GM18951 (cell line): ENCODE measurements at regions not wholly inside any gene's neighbourhood (a gene's known extent, or its start where the extent isn't known, plus 50 kb on each side); places are given as distances from the start of the nearest gene placed in this dataset.

Experiments used
- POLR2A ChIP-seq: IDR thresholded peaks from 4 replicates; pipeline ENCODE4 v1.6.1; 2011; ENCODE audit warnings: mild to moderate bottlenecking; ENCODE audit not compliant: insufficient read length, insufficient read depth; ENCODE audit errors: extremely low read depth
- in situ Hi-C: fragments of 300-500 bp; cut with MboI; formaldehyde crosslinking; loops from one replicate; pipeline ENCODE4 v1.12.0; 2022; ENCODE audit warnings: low sequenced_read_pairs, mixed read lengths, inconsistent platforms; ENCODE audit not compliant: unreplicated experiment

DNA sequence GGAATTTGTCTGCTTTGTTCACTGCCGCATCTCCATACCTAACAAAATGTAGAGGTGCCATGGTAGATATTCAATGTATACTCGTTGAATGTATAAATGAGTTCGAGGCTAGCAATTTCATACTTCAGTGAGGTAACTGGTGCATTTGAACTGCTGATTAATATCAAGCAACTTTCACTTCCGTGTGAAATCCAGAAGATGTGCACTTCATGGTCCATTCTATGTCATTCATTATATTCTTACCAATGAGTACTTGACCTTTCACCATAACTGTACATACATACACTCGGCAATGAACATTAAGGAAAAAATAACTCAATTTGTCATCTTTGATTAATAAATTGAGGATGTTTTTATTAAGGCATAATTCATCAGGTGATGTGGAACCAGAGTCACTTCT is 598.5 kb downstream of the ZNF385D start:
- TF ChIP-seq POLR2A: no peak
- in situ Hi-C loops: no loop called here

DNA sequence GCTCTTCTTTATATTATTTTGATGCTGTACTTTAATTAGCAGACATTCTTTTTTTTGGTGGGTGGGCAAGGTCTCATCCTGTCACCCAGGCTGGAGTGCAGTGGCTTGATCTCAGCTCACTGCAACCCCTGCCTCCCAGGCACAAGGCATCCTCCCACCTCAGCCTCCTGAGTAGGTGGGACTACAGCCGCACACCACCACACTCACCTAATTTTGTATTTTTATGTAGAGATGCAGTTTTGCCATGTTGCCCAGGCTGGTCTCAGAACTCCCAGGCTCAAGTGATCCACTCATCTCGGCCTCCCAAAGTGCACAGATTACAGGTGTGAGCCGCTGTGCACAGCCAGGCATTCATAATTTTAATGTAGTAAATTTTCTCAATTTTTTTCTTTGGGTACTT is 608.1 kb downstream of the ZNF385D start:
- TF ChIP-seq POLR2A: no peak
- in situ Hi-C loops: no loop called here

DNA sequence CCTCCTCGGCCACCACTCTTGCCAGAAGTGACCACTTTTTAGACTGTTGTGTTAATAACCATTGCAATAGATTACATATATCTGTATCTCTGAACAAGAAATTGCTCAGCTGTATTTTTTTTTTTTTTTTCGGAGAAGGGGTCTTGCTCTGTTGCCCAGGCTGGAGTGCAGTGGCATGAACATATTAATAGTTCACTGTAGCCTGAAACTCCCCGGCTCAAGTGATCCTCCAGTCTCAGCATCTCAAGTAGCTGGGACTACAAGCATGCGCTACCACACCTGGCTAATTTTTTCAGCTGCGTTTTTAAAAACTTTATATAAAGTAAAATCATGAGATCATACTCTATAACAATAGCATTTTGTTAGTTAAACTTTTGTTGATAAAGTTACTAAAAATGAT is 609.0 kb downstream of the ZNF385D start:
- in situ Hi-C loops: no loop called here
- no peak for TF ChIP-seq POLR2A

GRCh38 chr3:21140785-21141184 is 610.2 kb downstream of the ZNF385D start:
- in situ Hi-C loops: no loop called here
- TF ChIP-seq POLR2A: no peak

GRCh38 chr3:21138085-21138484 is 612.9 kb downstream of the ZNF385D start:
- no peak for TF ChIP-seq POLR2A
- in situ Hi-C loops: no loop called here

DNA sequence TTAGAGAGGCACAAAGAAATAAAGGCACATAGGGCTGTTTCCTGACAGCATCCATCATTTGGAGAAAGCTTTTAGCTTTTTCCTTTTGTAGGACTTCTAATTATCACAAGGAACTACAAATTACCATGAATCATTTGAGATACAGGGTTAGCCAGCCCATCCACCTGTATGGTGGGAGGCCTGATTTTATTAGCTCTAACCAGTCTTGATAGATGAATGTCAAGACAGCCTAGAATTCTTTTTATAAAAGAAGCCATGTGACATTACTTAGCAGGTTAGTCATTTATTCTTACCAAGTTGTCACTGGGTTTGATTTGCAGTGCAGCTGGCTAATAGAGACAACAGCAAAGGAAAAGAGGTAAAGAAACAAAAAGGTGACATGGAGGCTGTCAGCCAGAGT is 618.1 kb downstream of the ZNF385D start:
- in situ Hi-C loops: no loop called here
- TF ChIP-seq POLR2A: no peak

GRCh38 chr3:21120826-21121225 is 630.2 kb downstream of the ZNF385D start:
- in situ Hi-C loops: no loop called here
- TF ChIP-seq POLR2A: no peak

DNA sequence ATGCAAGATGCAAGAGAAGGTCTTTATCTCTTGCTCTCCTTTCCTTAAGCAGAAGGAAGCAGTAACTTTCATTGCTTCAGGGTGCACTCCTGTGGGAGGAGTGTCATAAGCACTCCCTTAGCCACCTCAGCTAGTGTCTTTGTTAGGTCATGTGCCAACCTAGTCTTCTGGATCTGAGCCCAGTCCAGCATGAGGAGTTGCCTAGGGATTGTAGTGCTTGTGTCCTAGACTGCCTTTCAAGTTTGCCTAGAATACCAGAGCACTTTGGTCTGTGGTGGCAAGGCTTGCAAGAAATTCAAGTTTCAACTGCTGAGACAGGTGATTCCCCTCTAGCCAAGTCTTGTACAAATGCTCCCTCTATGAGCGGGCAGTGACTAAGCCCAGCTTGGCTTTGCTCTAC is 633.6 kb downstream of the ZNF385D start:
- TF ChIP-seq POLR2A: no peak
- in situ Hi-C loops: no loop called here

DNA sequence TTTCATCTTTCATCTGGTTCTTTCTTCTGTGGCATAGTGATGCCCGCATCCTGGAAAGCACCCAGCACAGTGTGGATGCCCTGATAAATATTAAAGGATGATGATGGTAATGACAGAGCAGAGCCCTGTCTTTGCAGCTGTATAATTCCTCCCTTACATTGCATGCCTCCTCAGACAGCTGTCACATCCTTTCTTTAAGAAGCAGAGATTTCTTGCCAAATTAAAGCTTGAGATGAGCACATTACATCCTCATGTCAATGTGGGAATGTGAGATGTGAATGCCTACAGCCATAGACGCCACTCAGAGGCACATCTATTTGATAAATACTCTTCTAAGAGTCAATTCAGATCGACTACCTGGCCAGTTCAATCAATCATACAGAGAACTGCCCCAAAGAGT is 642.0 kb downstream of the ZNF385D start:
- in situ Hi-C loops: no loop called here
- TF ChIP-seq POLR2A: no peak

DNA sequence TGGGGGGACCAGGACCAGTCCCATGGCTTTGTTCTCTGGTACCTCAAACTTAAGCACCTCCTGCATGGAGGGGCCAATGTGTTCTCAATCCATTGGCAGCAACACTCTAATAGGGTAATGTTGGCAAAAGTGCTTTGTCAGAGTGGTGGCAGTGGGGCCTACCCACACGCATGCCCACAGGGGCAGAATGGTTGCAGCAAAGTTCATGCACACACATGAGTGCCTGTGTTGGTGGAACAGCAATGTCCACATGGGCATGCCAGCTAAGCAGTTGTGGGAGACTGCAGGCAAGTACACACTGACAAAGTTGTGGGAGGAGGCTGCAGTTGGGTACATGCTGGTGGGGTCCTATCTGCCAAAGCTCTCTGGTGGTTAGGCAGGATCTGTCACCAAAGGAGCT is 645.2 kb downstream of the ZNF385D start:
- TF ChIP-seq POLR2A: no peak
- in situ Hi-C loops: no loop called here

- TF ChIP-seq POLR2A: no peak
- in situ Hi-C loops: no loop called here
These were observed 650.2 kb downstream of the ZNF385D start for GRCh38 chr3:21100656-21101359.

GRCh38 chr3:21094686-21095085 is 656.3 kb downstream of the ZNF385D start:
- in situ Hi-C loops: no loop called here
- TF ChIP-seq POLR2A: no peak

- in situ Hi-C loops: no loop called here
These were observed 677.4 kb downstream of the ZNF385D start for GRCh38 chr3:21073561-21073960.

DNA sequence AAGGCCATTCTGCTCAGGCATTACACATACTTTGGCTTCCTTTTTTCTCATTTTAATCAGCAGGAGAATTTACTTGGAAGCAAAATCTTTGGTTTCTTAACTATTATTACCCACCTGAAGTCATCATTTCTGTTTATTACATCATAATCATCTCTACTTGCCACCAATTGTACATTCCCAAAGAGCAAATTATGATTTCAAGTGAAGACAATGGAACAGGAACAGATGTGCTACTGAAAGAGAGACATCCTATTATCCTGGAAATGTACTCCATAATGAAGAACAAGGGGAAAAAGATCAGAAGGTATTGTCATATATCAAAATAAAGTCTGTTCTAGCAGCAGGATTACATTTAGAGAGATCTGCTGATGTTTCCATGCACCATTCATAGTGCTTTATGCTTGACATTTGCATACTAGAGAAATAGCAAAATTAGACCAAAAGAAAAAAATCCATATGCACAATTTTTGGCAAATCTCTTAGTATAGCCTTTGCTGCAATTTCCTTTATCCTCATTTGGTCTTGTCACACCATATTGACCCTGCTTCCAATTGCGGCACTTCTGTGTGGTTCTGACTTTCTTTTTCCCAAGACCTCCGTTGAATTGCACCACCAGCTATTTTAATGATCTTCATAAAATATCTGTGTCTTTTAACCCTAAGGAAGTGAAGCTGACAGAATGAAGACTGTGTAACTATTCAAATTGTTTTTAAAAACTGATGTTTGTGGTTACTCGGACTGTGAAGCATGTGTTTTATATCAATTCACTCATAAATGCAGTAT is 683.8 kb downstream of the ZNF385D start:
- in situ Hi-C loops: no loop called here

More at GRCh38 chr3:21073561-21073960, 677.4 kb downstream of the ZNF385D start:
- TF ChIP-seq POLR2A: no peak

More for the DNA sequence above, 683.8 kb downstream of the ZNF385D start:
- TF ChIP-seq POLR2A: no peak
